ENCODE measurements at regions not wholly inside any gene's neighbourhood (a gene's known extent, or its start where the extent isn't known, plus 50 kb on each side); places are given as distances from the start of the nearest gene placed in this dataset.

DNA sequence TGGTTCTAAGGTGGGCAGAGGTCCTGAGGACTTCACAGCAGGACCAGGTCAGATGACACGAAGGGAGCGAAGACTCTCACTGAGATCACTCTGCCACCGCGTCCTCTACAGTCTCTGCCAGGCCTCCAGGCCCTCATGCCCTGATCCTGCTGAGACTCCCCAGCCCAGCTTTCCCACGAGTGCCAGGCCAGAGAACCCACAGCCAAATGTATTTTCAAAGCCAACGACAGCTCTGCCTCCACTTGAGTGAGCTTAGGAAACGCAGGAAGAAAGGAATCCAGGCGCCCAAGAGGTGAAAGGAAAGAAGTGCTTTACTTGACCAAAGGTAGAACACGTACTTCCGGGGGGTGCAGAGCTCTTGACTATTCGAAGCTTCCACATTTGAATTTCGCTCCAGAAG lies 275.0 kb downstream of the XXYLT1 start:
- Histone ChIP-seq H3K4me3 (ENCODE audit: insufficient read depth, low read length, poor library complexity, severe bottlenecking) (no peak overlapping the region), H3F3A (ENCODE audit: insufficient read depth) (no peaks in the 10 kb centered on the region), H3K4me2 (ENCODE audit: low read depth, low read length, poor library complexity, severe bottlenecking) (no peak overlapping the region), H3K27me3 (ENCODE audit: low read length) (no peaks in the 10 kb centered on the region), H4K20me1 (ENCODE audit: low read depth, low read length) (no peaks in the 10 kb centered on the region), H3K79me2 (ENCODE audit: insufficient read depth, low read length) (no peaks in the 10 kb centered on the region), H3K27ac (ENCODE audit: low read depth, low read length) (no peak overlapping the region), H3K9me3 (ENCODE audit: insufficient read depth, low read length) (no peaks in the 10 kb centered on the region), H3K9me2 (replicated peaks; ENCODE audit: insufficient read depth, low read length) (no peaks in the 10 kb centered on the region), H3K9ac (ENCODE audit: low read length) (no peak overlapping the region), H2AFZ (ENCODE audit: low read depth, low read length, severe bottlenecking) (no peak overlapping the region), H3K36me3 (ENCODE audit: low read length) (no peaks in the 10 kb centered on the region)
- TF ChIP-seq, protein P1, sequence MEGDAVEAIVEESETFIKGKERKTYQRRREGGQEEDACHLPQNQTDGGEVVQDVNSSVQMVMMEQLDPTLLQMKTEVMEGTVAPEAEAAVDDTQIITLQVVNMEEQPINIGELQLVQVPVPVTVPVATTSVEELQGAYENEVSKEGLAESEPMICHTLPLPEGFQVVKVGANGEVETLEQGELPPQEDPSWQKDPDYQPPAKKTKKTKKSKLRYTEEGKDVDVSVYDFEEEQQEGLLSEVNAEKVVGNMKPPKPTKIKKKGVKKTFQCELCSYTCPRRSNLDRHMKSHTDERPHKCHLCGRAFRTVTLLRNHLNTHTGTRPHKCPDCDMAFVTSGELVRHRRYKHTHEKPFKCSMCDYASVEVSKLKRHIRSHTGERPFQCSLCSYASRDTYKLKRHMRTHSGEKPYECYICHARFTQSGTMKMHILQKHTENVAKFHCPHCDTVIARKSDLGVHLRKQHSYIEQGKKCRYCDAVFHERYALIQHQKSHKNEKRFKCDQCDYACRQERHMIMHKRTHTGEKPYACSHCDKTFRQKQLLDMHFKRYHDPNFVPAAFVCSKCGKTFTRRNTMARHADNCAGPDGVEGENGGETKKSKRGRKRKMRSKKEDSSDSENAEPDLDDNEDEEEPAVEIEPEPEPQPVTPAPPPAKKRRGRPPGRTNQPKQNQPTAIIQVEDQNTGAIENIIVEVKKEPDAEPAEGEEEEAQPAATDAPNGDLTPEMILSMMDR (IDR thresholded peaks at IDR 0.05; ENCODE audit: insufficient read depth, low read length, poor library complexity, severe bottlenecking) = no peak
- no peak for TF ChIP-seq EZH2phosphoT487 (conservative IDR thresholded peaks at IDR 0.05; ENCODE audit: low read length)

DNA sequence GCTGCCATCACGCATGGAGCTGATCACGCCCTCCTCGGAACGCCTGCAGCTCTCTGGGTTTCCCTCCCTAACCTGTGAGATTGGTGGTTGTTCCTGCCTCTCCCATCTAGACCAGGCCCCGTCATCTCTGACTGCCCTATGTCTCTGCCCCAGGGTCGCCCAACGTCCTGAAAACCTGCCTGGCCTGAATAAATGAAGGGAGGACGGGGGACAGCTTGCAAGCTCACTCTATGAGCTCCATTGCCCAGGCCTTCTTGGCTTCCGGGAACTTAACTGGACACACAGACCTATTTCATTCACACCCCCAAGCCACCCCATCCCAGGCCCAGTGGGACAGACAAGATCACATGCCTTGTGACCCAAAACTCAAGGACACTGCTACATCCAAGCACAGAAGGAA lies 274.2 kb downstream of the XXYLT1 start:
- H3K27ac ChIP-seq (ENCODE audit: low read depth, low read length) = no peak overlapping the region
- no peak overlapping the region for H3K4me3 ChIP-seq (ENCODE audit: insufficient read depth, low read length, poor library complexity, severe bottlenecking)
- no peak overlapping the region for H3K9ac ChIP-seq (ENCODE audit: low read length)
- no peaks in the 10 kb centered on the region for H4K20me1 ChIP-seq (ENCODE audit: low read depth, low read length)
- no peak overlapping the region for H3K4me2 ChIP-seq (ENCODE audit: low read depth, low read length, poor library complexity, severe bottlenecking)
- no peaks in the 10 kb centered on the region for H3K79me2 ChIP-seq (ENCODE audit: insufficient read depth, low read length)
- no peaks in the 10 kb centered on the region for H3K36me3 ChIP-seq (ENCODE audit: low read length)
- no peak overlapping the region for H2AFZ ChIP-seq (ENCODE audit: low read depth, low read length, severe bottlenecking)
- H3K27me3 ChIP-seq (ENCODE audit: low read length) = no peaks in the 10 kb centered on the region
- no peak for TF ChIP-seq EZH2phosphoT487 (conservative IDR thresholded peaks at IDR 0.05; ENCODE audit: low read length)
- TF ChIP-seq, protein P1 (IDR thresholded peaks at IDR 0.05; ENCODE audit: insufficient read depth, low read length, poor library complexity, severe bottlenecking) = no peak
- no peaks in the 10 kb centered on the region for H3K9me3 ChIP-seq (ENCODE audit: insufficient read depth, low read length)
- H3F3A ChIP-seq (ENCODE audit: insufficient read depth) = no peaks in the 10 kb centered on the region
- no peaks in the 10 kb centered on the region for H3K9me2 ChIP-seq (replicated peaks; ENCODE audit: insufficient read depth, low read length)

DNA sequence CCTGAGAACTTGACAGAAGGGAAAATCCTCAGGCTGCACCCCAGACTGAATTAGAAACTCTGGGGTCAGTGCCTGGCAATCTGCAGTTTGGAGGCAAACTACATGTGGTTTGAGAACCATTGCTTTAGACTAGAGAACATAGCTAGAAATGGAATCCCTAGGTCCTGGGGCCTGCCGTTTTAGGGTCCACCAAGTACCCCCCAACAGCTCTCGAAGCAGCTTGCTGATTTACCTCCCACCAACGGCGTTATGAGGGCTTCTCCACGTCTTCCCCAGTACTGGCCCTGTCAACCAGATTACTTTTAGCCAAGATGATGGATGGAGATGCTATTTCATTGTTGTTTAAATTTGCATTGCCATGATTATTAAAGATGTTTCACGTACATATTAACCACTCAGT lies 272.5 kb downstream of the XXYLT1 start:
- no peak overlapping the region for H2AFZ ChIP-seq (ENCODE audit: low read depth, low read length, severe bottlenecking)
- H3K9me2 ChIP-seq (replicated peaks; ENCODE audit: insufficient read depth, low read length) = no peaks in the 10 kb centered on the region
- no peaks in the 10 kb centered on the region for H3K9me3 ChIP-seq (ENCODE audit: insufficient read depth, low read length)
- TF ChIP-seq, protein P1 (IDR thresholded peaks at IDR 0.05; ENCODE audit: insufficient read depth, low read length, poor library complexity, severe bottlenecking) = no peak
- no peak for TF ChIP-seq EZH2phosphoT487 (conservative IDR thresholded peaks at IDR 0.05; ENCODE audit: low read length)
- H3F3A ChIP-seq (ENCODE audit: insufficient read depth) = no peaks in the 10 kb centered on the region
- no peak overlapping the region for H3K4me3 ChIP-seq (ENCODE audit: insufficient read depth, low read length, poor library complexity, severe bottlenecking)
- no peak overlapping the region for H3K4me2 ChIP-seq (ENCODE audit: low read depth, low read length, poor library complexity, severe bottlenecking)
- H3K9ac ChIP-seq (ENCODE audit: low read length) = no peak overlapping the region
- no peaks in the 10 kb centered on the region for H4K20me1 ChIP-seq (ENCODE audit: low read depth, low read length)
- no peaks in the 10 kb centered on the region for H3K27me3 ChIP-seq (ENCODE audit: low read length)
- H3K36me3 ChIP-seq (ENCODE audit: low read length) = no peaks in the 10 kb centered on the region
- H3K27ac ChIP-seq (ENCODE audit: low read depth, low read length) = no peak overlapping the region
- no peaks in the 10 kb centered on the region for H3K79me2 ChIP-seq (ENCODE audit: insufficient read depth, low read length)

All from SU-DHL-6 (cell line).